HG03095 (cell line): ENCODE measurements at regions not wholly inside any gene's neighbourhood (a gene's known extent, or its start where the extent isn't known, plus 50 kb on each side); places are given as distances from the start of the nearest gene placed in this dataset.

ENCODE experiments used
- ATAC-seq: cut with Tn5 transposase; IDR thresholded peaks from one replicate; pipeline ENCODE4 v1.9.1; 2021; ENCODE audit warnings: moderate library complexity; ENCODE audit not compliant: unreplicated experiment

GRCh38 chr5:98463676-98464075 lies 309.8 kb upstream of the RGMB start:
- ATAC-seq: no peak

- peak; percentile 85 for ATAC-seq
Observed at GRCh38 chr5:98464737-98465330, 308.6 kb upstream of the RGMB start.

GRCh38 chr5:98468188-98468869 lies 305.1 kb upstream of the RGMB start:
- no peak for ATAC-seq

- ATAC-seq: no peak
Observed at GRCh38 chr5:98470747-98471146, 302.7 kb upstream of the RGMB start.

- ATAC-seq: no peak
Observed at GRCh38 chr5:98471458-98471857, 302.0 kb upstream of the RGMB start.

- ATAC-seq: no peak
Observed at GRCh38 chr5:98474216-98474615, 299.2 kb upstream of the RGMB start.

- ATAC-seq: no peak
Observed at GRCh38 chr5:98474782-98475181, 298.7 kb upstream of the RGMB start.

- ATAC-seq: no peak
Observed at GRCh38 chr5:98482321-98483300, 290.9 kb upstream of the RGMB start.

GRCh38 chr5:98483301-98483685 lies 290.2 kb upstream of the RGMB start:
- ATAC-seq: no peak

GRCh38 chr5:98489021-98489420 lies 284.4 kb upstream of the RGMB start:
- ATAC-seq: no peak

GRCh38 chr5:98490348-98490747 lies 283.1 kb upstream of the RGMB start:
- ATAC-seq: no peak

GRCh38 chr5:98492258-98492657 lies 281.2 kb upstream of the RGMB start:
- no peak for ATAC-seq

- no peak for ATAC-seq
Observed at GRCh38 chr5:98497418-98497817, 276.0 kb upstream of the RGMB start.

- no peak for ATAC-seq
Observed at GRCh38 chr5:98498028-98498427, 275.4 kb upstream of the RGMB start.

GRCh38 chr5:98499892-98500291 lies 273.6 kb upstream of the RGMB start:
- ATAC-seq: no peak

GRCh38 chr5:98500811-98501210 lies 272.7 kb upstream of the RGMB start:
- no peak for ATAC-seq

GRCh38 chr5:98503616-98504015 lies 269.8 kb upstream of the RGMB start:
- no peak for ATAC-seq

- no peak for ATAC-seq
Observed at GRCh38 chr5:98504505-98504904, 269.0 kb upstream of the RGMB start.

- no peak for ATAC-seq
Observed at GRCh38 chr5:98510143-98510985, 263.1 kb upstream of the RGMB start.

GRCh38 chr5:98513380-98513779 lies 260.1 kb upstream of the RGMB start:
- ATAC-seq: no peak

GRCh38 chr5:98514215-98514614 lies 259.2 kb upstream of the RGMB start:
- ATAC-seq: no peak
